Epithelial cell of esophagus (primary cell): ENCODE measurements at regions not wholly inside any gene's neighbourhood (a gene's known extent, or its start where the extent isn't known, plus 50 kb on each side); places are given as distances from the start of the nearest gene placed in this dataset.

ENCODE experiments used
- DNase-seq: peaks from one replicate; pipeline ENCODE4 v3.0.0; 2010; ENCODE audit warnings: low read depth
- H3K4me3 ChIP-seq: 2 replicates; pipeline ENCODE4 v1.5.1; 2011; ENCODE audit warnings: mild to moderate bottlenecking, low read length, control low read depth
- TF ChIP-seq, protein P1 (sequence below): IDR thresholded peaks from 2 replicates; pipeline ENCODE4 v1.5.1; 2011; ENCODE audit warnings: low read depth, mild to moderate bottlenecking, low read length, control low read depth, inconsistent platforms; ENCODE audit not compliant: insufficient read depth; ENCODE audit errors: missing control alignments

DNA sequence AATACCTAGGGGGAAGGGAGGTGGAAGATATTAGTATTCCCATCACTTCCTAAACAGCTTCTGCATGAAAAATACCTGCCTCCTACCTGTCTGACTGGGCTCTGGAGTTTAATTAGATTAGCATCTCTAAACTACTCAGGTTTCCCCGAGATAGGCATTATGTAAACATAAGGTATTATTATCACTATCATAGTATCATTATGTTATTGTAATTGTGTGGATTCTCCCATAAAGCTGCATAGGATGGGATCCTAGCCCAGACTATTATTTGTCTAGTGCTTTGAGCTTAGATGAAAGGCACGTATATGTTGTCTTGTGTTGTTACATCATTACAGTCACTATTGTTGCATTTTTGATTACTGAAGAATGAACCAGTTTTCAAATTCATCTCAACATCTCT is 115.2 kb upstream of the SOX21 start:
- no peak overlapping the region for H3K4me3 ChIP-seq
- TF ChIP-seq, protein P1, sequence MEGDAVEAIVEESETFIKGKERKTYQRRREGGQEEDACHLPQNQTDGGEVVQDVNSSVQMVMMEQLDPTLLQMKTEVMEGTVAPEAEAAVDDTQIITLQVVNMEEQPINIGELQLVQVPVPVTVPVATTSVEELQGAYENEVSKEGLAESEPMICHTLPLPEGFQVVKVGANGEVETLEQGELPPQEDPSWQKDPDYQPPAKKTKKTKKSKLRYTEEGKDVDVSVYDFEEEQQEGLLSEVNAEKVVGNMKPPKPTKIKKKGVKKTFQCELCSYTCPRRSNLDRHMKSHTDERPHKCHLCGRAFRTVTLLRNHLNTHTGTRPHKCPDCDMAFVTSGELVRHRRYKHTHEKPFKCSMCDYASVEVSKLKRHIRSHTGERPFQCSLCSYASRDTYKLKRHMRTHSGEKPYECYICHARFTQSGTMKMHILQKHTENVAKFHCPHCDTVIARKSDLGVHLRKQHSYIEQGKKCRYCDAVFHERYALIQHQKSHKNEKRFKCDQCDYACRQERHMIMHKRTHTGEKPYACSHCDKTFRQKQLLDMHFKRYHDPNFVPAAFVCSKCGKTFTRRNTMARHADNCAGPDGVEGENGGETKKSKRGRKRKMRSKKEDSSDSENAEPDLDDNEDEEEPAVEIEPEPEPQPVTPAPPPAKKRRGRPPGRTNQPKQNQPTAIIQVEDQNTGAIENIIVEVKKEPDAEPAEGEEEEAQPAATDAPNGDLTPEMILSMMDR, result no peak
- DNase-seq, result no peak

DNA sequence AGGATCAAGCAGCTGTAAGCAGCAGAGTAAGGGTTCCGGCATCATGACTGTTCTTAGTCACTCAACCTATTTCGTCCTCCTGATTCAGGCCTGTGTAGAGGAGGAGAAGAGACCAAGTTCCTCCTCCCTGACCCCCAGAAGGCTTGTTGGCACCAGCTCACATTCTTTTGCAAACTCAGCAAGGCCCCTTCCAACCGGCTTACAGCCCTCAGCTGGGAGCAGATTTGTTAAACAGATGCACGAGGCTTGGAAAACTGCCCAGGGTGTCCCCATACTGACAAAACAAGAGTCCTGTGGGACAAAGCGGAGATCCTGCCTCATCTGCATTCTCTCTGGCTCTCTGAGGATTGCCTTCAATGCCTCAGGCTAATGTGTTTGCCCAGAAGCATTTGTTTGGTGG is 113.2 kb upstream of the SOX21 start:
- no peak overlapping the region for H3K4me3 ChIP-seq
- TF ChIP-seq, protein P1, result no peak
- DNase-seq, result no peak

DNA sequence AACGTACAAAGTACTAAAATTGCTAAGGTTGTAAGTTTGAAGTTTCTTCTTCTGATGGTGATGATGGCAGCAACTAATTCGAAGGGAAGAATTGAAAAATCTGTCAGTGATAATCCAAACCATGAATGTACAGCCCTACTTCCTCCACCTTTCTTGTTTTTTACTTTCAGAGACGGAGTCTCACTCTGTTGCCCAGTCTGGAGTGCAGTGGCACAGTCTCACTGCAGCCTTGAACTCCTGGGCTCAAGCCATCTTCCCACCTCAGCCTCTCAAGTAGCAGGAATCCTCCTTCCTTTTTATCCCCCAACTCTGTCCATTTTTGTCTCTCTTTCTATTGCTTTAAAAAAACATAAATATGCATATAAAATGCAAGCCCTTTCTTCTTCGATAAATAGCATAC is 112.3 kb upstream of the SOX21 start:
- no peak for DNase-seq
- TF ChIP-seq, protein P1, result no peak
- H3K4me3 ChIP-seq, result no peak overlapping the region

DNA sequence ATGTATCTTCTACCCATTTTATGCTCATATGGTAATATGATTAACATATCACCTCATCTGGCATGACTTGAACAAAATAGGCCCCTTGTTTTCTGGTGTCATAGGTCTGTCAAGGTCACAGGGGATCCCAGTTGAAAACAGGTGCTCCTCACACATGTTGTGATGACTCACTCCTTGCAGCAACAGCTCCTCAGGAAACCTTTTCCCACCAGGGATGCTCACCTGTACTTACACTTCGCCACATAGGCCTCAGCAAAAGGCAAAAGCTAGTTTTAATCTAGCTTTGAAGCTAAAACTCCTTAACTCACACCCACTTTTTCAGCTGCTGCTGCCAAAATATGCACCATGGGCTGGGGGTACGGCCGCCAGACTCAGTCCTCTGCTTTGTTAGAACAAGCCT is 110.0 kb upstream of the SOX21 start:
- no peak overlapping the region for H3K4me3 ChIP-seq
- no peak for DNase-seq
- TF ChIP-seq, protein P1, result no peak

DNA sequence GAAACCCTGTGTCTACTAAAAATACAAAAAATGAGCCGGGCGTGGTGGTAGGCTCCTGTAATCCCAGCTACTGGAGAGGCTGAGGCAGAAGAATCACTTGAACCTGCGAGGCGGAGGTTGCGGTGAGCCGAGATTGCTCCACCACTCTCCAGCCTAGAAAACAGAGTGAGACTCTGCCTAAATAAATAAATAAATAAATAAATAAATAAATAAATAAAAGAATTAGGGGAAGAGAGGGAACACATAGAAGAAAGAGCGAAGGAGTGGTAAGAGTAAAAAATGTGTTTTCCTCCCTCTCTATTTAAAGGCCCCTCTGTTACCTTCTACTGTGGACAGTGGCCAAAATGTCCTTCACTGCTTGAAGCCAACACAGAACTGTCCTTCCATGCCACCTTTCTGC is 103.9 kb upstream of the SOX21 start:
- TF ChIP-seq, protein P1, result no peak
- no peak overlapping the region for H3K4me3 ChIP-seq
- DNase-seq, result no peak

DNA sequence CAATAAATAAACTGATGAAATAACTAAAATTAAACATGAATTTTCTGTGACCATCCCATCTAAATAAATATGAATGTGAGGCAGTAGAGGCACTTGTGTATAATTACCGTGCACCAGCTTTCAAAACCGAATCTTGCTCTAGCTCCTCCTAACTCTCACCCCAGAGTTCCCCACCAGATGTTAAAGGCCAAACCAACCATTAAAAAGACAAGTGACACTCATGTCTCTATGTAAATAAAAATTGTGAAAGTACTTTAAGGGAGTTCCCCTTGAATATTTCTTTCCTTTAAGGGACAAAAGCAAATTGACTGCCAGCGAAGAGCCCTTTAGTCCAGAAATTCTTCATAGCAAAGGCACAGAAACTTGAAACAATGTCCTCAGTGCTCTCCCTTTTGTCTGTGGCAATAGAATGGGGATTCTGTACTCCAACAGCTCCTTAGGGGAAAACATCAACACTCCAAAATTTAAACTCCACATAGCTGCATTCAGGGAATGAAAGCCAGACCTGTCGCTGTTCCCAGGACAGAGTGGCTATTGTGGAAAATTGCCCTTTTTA is 101.7 kb upstream of the SOX21 start:
- TF ChIP-seq, protein P1, result no peak
- DNase-seq, result no peak
- H3K4me3 ChIP-seq, result no peak overlapping the region

DNA sequence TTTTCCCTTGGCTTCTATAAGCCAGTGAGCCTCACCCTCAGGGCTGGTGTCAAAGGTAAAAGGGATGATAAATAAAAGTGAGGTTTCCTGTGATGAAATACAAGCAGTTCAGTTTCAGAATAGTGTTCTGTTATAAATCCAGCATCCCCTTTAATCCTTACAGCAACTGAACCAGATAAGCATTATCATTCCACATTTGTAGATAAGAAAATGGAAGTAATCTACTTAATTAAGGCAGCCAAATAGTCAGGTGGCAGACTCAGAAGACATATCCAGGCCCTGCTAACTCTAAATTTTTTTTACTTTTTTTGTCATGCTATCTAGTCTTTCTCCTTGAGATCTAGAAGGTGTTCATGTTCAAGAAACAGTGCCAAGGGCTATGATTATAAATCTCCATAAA is 99.4 kb upstream of the SOX21 start:
- TF ChIP-seq, protein P1, result no peak
- DNase-seq, result no peak
- H3K4me3 ChIP-seq, result no peak overlapping the region
